ENCODE measurements at regions not wholly inside any gene's neighbourhood (a gene's known extent, or its start where the extent isn't known, plus 50 kb on each side); places are given as distances from the start of the nearest gene placed in this dataset.

DNA sequence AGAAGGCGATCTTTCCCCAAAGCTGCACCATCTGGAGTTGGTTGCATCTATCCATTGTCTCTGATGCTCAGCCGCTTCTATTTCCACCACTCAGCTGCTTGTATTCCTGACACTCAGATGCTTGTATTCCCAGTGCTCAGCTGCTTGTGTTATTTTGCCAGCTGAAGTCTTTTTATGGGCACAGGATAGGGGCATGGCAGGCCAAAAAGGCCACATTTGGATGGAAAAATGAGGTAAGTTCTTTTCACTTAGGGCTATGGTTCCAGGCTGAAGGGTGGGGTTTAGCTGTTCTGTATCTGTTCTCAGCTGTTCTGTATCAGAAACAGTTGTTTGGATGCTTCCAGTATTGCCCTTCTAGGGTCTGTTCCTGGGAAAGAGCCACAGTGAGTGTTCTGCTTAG, 944.9 kb downstream of the QKI start (continued):
- TF ChIP-seq, protein P1, sequence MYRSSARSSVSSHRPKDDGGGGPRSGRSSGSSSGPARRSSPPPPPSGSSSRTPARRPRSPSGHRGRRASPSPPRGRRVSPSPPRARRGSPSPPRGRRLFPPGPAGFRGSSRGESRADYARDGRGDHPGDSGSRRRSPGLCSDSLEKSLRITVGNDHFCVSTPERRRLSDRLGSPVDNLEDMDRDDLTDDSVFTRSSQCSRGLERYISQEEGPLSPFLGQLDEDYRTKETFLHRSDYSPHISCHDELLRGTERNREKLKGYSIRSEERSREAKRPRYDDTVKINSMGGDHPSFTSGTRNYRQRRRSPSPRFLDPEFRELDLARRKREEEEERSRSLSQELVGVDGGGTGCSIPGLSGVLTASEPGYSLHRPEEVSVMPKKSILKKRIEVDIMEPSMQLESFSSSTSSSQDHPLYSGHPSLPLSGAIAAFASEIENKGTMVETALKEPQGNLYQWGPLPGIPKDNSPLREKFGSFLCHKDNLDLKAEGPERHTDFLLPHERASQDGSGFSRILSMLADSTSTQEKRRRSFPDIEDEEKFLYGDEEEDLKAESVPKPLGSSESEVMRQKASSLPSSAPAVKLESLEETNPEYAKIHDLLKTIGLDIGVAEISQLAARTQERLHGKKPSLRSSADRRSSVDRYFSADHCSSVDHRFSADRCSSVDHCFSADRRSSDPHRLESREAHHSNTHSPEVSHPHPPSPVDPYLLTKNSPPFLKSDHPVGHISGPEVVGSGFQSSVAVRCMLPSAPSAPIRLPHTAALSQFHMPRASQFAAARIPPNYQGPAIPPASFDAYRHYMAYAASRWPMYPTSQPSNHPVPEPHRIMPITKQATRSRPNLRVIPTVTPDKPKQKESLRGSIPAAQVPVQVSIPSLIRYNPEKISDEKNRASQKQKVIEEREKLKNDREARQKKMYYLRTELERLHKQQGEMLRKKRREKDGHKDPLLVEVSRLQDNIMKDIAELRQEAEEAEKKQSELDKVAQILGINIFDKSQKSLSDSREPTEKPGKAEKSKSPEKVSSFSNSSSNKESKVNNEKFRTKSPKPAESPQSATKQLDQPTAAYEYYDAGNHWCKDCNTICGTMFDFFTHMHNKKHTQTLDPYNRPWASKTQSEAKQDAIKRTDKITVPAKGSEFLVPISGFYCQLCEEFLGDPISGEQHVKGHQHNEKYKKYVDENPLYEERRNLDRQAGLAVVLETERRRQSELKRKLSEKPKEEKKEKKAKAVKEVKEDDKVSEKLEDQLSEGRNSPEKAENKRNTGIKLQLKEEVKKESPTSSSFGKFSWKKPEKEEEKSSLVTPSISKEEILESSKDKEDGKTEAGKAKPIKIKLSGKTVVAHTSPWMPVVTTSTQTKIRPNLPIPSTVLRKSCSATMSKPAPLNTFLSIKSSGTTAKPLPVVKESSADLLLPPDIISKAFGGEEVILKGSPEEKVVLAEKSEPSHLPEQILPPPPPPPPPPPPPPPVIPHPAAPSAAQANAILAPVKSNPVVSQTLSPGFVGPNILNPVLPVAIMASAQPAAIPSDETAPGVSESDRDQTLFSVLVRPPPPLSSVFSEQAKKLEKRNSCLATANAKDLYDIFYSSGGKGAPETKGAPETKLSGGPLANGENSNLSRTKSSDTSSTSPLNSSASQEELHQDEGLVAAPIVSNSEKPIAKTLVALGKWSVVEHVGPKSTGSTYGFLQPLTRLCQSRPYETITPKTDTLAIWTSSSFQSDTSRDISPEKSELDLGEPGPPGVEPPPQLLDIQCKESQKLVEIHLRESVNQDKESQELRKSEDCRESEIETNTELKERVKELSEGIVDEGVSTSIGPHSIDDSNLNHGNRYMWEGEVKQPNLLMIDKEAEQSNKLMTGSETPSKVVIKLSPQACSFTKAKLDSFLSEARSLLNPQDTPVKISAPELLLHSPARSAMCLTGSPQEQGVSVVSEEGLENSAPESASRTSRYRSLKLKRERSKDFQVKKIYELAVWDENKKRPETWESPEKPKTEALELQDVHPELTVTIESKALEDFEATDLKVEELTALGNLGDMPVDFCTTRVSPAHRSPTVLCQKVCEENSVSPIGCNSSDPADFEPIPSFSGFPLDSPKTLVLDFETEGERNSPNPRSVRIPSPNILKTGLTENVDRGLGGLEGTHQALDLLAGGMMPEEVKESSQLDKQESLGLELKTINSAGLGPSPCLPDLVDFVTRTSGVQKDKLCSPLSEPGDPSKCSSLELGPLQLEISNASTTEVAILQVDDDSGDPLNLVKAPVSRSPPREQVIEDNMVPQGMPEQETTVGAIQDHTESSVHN (IDR thresholded peaks at IDR 0.05; ENCODE audit: borderline replicate concordance in 1 of 2, low read depth in 1 of 2), result no peak
- no peak for TF ChIP-seq ZNF134 (CRISPR knock-in tag; conservative IDR thresholded peaks at IDR 0.05)

DNA sequence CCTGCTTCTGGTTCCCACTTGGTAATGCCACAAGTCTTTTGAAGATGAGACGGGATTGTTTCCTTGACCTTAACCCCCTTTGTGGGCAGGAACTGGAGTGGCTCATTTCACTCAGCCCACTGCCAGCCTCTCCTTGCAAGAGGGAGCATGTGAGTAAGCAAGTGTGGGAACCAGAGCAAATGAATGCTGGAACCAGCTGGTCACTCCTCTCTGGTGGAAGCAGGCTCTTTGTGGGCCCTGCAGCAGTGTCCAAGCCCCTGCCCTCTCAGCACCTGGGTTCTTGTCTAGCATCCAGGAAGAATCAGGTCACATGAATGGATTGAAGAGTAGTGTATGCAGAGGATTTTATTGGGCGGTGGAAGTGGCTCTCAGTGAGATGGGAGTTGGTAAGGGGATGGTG, 944.5 kb downstream of the QKI start:
- Histone ChIP-seq H3K9me3 (replicated peaks; ENCODE audit: control insufficient read depth, insufficient read depth, low read depth, low read length) (no peaks in the 10 kb centered on the region), H3K4me2 (ENCODE audit: insufficient read depth, low read length) (no peak overlapping the region), H3K27ac (ENCODE audit: extremely low read depth, low read depth, low read length) (no peak overlapping the region), H2AFZ (ENCODE audit: low read depth, low read length) (no peak overlapping the region), H3K27me3 (ENCODE audit: control insufficient read depth in 2 of 2, insufficient read depth in 2 of 2, low read length in 2 of 2) (no peaks in the 10 kb centered on the region), H3K4me3 (no peak overlapping the region), H3K79me2 (ENCODE audit: control insufficient read depth, insufficient read depth, low read length) (no peaks in the 10 kb centered on the region), H3K36me3 (ENCODE audit: control insufficient read depth, insufficient read depth, low read length) (no peaks in the 10 kb centered on the region), H4K20me1 (replicated peaks; ENCODE audit: control insufficient read depth, insufficient read depth, low read length) (no peaks in the 10 kb centered on the region), H3K9me1 (ENCODE audit: control insufficient read depth, insufficient read depth, low read length) (no peaks in the 10 kb centered on the region), H3K9ac (ENCODE audit: insufficient read depth in 1 of 2, low read depth in 2 of 2, low read length in 2 of 2) (no peak overlapping the region), H3K4me1 (replicated peaks in 1 of 2; ENCODE audit: control insufficient read depth in 2 of 2, insufficient read depth in 2 of 2, low read length in 2 of 2) (no peaks in the 10 kb centered on the region)
- ChIA-PET POLR2A (no interaction called here), CTCF (ENCODE audit: low intra/inter-chr PET ratio) (no interaction called here)
- no TSS peak for BruUV-seq (replicated peaks)
- DNase-seq (ENCODE audit: extremely low read depth in 1 of 4, low spot score in 3 of 4) (no peak), ATAC-seq (no peak), FAIRE-seq (no peak)
- intact Hi-C loops (cut with micrococcal nuclease), result no loop called here
- in situ Hi-C loops (cut with MboI), result no loop called here
- 7% methylated on average over 2 of the region's 2 CpGs for WGBS (ENCODE audit: insufficient coverage, low coverage, missing lambda C conversion rate)
- TF ChIP-seq BRD9 (IDR thresholded peaks at IDR 0.05; ENCODE audit: low read depth, partially characterized antibody), result no peak
- no peak for TF ChIP-seq ZNF3 (CRISPR knock-in tag; IDR thresholded peaks at IDR 0.05)
- TF ChIP-seq DDX20 (tag; IDR thresholded peaks at IDR 0.05; ENCODE audit: low read depth), result no peak
- TF ChIP-seq SMARCB1 (IDR thresholded peaks at IDR 0.05; ENCODE audit: insufficient read length, low read depth), result no peak
- no peak for TF ChIP-seq RBM17 (IDR thresholded peaks at IDR 0.05; ENCODE audit: borderline replicate concordance, low read depth, low read length)
- no peak for TF ChIP-seq SIRT6 (IDR thresholded peaks at IDR 0.05; ENCODE audit: low read depth, low read length)
- TF ChIP-seq EHMT2 (IDR thresholded peaks at IDR 0.05), result no peak
- TF ChIP-seq FOSL1 (tag; conservative IDR thresholded peaks at IDR 0.05), result no peak
- no peak for TF ChIP-seq NR2C1 (IDR thresholded peaks at IDR 0.05)
- no peak for TF ChIP-seq NR2C1 (tag; IDR thresholded peaks at IDR 0.05)
- no peak for TF ChIP-seq ZNF232 (CRISPR knock-in tag; IDR thresholded peaks at IDR 0.05)
- no peak for TF ChIP-seq ZNF197 (CRISPR knock-in tag; IDR thresholded peaks at IDR 0.05; ENCODE audit: low read depth)
- TF ChIP-seq NFXL1 (CRISPR knock-in tag; IDR thresholded peaks at IDR 0.05), result no peak
- TF ChIP-seq NFATC3 (IDR thresholded peaks at IDR 0.05), result no peak
- no peak for TF ChIP-seq NR1H2 (CRISPR knock-in tag; IDR thresholded peaks at IDR 0.05)
- TF ChIP-seq ATF7 (IDR thresholded peaks at IDR 0.05), result no peak

Data from K562 (cell line).